GM12873 (cell line): ENCODE measurements at regions not wholly inside any gene's neighbourhood (a gene's known extent, or its start where the extent isn't known, plus 50 kb on each side); places are given as distances from the start of the nearest gene placed in this dataset.

ENCODE experiments used
- CTCF ChIP-seq: IDR thresholded peaks from 2 replicates; pipeline ENCODE4 v1.5.1; 2012; ENCODE audit warnings: low read depth, mild to moderate bottlenecking, moderate library complexity, low read length, control low read depth; ENCODE audit not compliant: insufficient read depth; ENCODE audit errors: missing control alignments

GRCh38 chr12:87756721-87757120, 272.5 kb downstream of the C12orf50 start:
- TF ChIP-seq CTCF: no peak

- no peak for TF ChIP-seq CTCF
These were observed 273.1 kb downstream of the C12orf50 start for GRCh38 chr12:87756111-87756510.

GRCh38 chr12:87728931-87729593, 300.1 kb downstream of the C12orf50 start:
- no peak for TF ChIP-seq CTCF

- TF ChIP-seq CTCF: no peak
These were observed 308.2 kb downstream of the C12orf50 start for GRCh38 chr12:87720967-87721366.

- TF ChIP-seq CTCF: no peak
These were observed 324.8 kb downstream of the C12orf50 start for GRCh38 chr12:87704374-87704773.

GRCh38 chr12:87690236-87690810, 338.9 kb downstream of the C12orf50 start:
- TF ChIP-seq CTCF: no peak

GRCh38 chr12:87689196-87689595, 340.0 kb downstream of the C12orf50 start:
- no peak for TF ChIP-seq CTCF

- no peak for TF ChIP-seq CTCF
These were observed 341.8 kb downstream of the C12orf50 start for GRCh38 chr12:87687362-87687761.
